ENCODE measurements at regions not wholly inside any gene's neighbourhood (a gene's known extent, or its start where the extent isn't known, plus 50 kb on each side); places are given as distances from the start of the nearest gene placed in this dataset.

- Histone ChIP-seq H3K18ac (ENCODE audit: extremely low read depth, low read length) (no peak overlapping the region), H2AK5ac (ENCODE audit: low read depth, low read length) (no peak overlapping the region), H3K36me3 (ENCODE audit: control insufficient read depth in 2 of 4, insufficient read depth in 4 of 4, low read length in 3 of 4) (no peaks in the 10 kb centered on the region), H4K5ac (ENCODE audit: insufficient read length, low read depth, low read length) (no peak overlapping the region), H3K4me1 (replicated peaks in 1 of 4; ENCODE audit: control insufficient read depth in 3 of 4, insufficient read depth in 4 of 4, low read length in 3 of 4) (peaks cover 0 to 3% (median 1%) of the 10 kb centered on the region in 4 experiments; a peak in 2 of 7 replicates), H3K4me3 (ENCODE audit: extremely low read depth in 1 of 4, insufficient read depth in 2 of 4, low read depth in 3 of 4, low read length in 4 of 4) (no peak overlapping the region), H3K14ac (ENCODE audit: insufficient read length) (no peak overlapping the region), H3K56ac (replicated peaks; ENCODE audit: insufficient read length, low read depth, low read length) (no peak overlapping the region), H2BK12ac (ENCODE audit: low read depth, low read length) (no peak overlapping the region), H2BK20ac (ENCODE audit: low read length) (no peak overlapping the region), H2BK5ac (ENCODE audit: low read depth, low read length) (no peak overlapping the region), H3K9ac (replicated peaks in 1 of 4; ENCODE audit: extremely low read depth in 1 of 4, low read depth in 3 of 4, low read length in 3 of 4) (no peak overlapping the region; a peak in 1 of 7 replicates), H3K23ac (ENCODE audit: insufficient read length) (no peak overlapping the region), H3K23me2 (ENCODE audit: low read depth, low read length) (no peaks in the 10 kb centered on the region), H3K9me3 (ENCODE audit: insufficient read depth in 2 of 2, low read depth in 1 of 2, low read length in 1 of 2) (no peaks in the 10 kb centered on the region), H3K79me1 (ENCODE audit: low read depth, low read length) (no peaks in the 10 kb centered on the region), H3K4ac (replicated peaks; ENCODE audit: insufficient read length, low read depth, low read length) (no peak overlapping the region), H2BK15ac (ENCODE audit: low read length) (no peak overlapping the region), H4K91ac (replicated peaks; ENCODE audit: insufficient read length, low read length) (no peak overlapping the region), H4K20me1 (replicated peaks in 1 of 2; ENCODE audit: control insufficient read depth in 1 of 2, insufficient read depth in 2 of 2, low read length in 2 of 2) (no peaks in the 10 kb centered on the region), H4K8ac (ENCODE audit: extremely low read depth, insufficient read depth, low read length) (no peak overlapping the region), H3K79me2 (ENCODE audit: control insufficient read depth in 1 of 2, insufficient read depth in 2 of 2, low read length in 2 of 2) (no peaks in the 10 kb centered on the region), H3K27me3 (replicated peaks in 1 of 4; ENCODE audit: control insufficient read depth in 3 of 4, extremely low read depth in 1 of 4, insufficient read depth in 3 of 4, low read length in 3 of 4) (peaks cover 0 to 1% (median 0%) of the 10 kb centered on the region in 4 experiments; a peak in 1 of 7 replicates), H2BK120ac (replicated peaks; ENCODE audit: low read depth, low read length) (no peak overlapping the region), H3K27ac (ENCODE audit: low read depth, low read length) (no peak overlapping the region), H2AFZ (ENCODE audit: low read length) (peak overlapping the region; percentile 99), H3K4me2 (ENCODE audit: insufficient read depth in 1 of 2, low read depth in 2 of 2, low read length in 2 of 2) (peak overlapping the region in 1 of 2 experiments; percentile 4; a peak in 1 of 4 replicates)
- ChIA-PET CTCF (ENCODE audit: partially characterized antibody) (interaction anchor here (0.7 to 5.6 kb wide), 13 partner anchors 10 to 329 kb away, joined by 3 to 63 read pairs (median 4); no protein-coding TSS in a partner anchor), POLR2A (ENCODE audit: partially characterized antibody) (no interaction called here)
- WGBS, 2 experiments (ENCODE audit: extremely low coverage in 1 of 2, insufficient coverage in 1 of 2, insufficient read length in 1 of 2, insufficient replicate concordance in 2 of 2, low coverage in 1 of 2, low lambda C conversion rate in 2 of 2, missing lambda C conversion rate in 1 of 2), result 45% methylated on average over 3 of the region's 3 CpGs; no CpG with 5 or more reads in 1 of the 2 experiments
- DNase-seq (ENCODE audit: low read depth in 1 of 2, low spot score in 2 of 2) (peak in 1 of 2 experiments; percentile 27), FAIRE-seq (peak; percentile 88)
- no peak for TF ChIP-seq NANOG (IDR thresholded peaks at IDR 0.05; ENCODE audit: insufficient read depth, low read depth, low read length, poor library complexity, severe bottlenecking)
- TF ChIP-seq POLR2A (IDR thresholded peaks at IDR 0.05; ENCODE audit: control extremely low read depth in 1 of 2, low read depth in 2 of 2, low read length in 2 of 2), result peak; percentile 17 to 54; a peak in 2 of 3 replicates
These were observed 1212.4 kb downstream of the SORCS1 start for GRCh38 chr10:105952153-105952552.
